Stimulated activated CD8-positive, alpha-beta memory T cell treated with anti-CD3 and anti-CD28 coated beads, Interleukin-7, amount 100 ng/mL, for 4 hours (primary cell): ENCODE measurements at regions not wholly inside any gene's neighbourhood (a gene's known extent, or its start where the extent isn't known, plus 50 kb on each side); places are given as distances from the start of the nearest gene placed in this dataset.

ENCODE experiments used
- DNase-seq, 2 donors: peaks; one replicate each; pipeline ENCODE4 v3.0.0-alpha.2; 2020; ENCODE audit warnings: low read depth in 2 of 2

DNA sequence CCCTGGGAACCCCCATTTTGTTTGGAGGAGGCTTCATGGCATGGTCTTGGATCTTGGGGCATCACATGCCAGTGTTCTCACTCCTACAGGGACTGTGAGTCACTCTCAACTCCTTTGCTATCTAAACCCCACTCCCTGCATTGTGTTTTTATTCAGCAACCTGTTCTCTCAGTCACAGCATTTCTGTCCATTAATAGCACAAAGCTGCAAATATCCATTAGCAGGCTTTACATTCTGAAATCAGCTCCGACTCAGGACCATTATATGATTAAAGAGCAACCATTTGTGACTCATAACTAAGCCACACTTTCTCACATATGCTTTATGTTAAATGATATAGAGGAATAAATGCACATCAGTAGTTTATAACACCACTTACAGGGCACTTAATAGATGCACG lies 462.1 kb upstream of the BRINP1 start:
- DNase-seq, result no peak

DNA sequence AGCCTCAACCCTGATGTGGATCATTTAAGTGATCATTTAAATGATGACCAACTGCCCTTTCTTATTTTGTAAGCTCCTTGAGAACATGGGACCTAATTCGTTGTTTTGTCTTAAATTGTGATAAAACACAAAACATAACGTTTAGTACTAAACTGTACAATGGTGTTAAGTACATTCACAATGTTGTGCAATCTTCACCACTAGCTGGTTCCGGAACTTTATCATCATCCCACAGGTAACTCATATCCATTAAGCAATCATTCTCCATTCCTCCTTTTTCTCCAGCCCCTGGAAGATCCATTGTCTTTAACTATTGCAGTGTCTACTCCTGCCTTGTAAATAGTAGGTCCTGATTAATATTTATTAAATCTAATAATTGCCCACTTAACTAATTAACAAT lies 460.5 kb upstream of the BRINP1 start:
- no peak for DNase-seq

DNA sequence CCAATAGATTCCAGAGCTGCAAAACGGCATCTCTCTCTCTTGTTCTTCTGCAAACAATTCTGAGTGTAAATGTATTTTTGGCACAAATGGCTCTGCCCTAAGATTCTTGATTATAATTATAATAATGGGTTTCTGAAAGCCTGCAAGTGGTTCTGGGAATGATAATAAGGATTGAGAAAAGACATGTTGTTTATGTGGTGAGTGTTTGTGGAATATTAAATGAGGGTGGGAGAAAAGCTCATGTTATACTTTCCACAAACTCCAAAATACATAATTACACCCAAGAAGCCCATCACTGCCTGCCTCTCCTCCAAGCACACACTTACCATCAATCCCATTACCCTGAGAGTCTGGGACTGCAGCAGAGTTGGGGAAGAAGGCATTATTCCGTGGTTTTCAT lies 460.0 kb upstream of the BRINP1 start:
- DNase-seq, result no peak

DNA sequence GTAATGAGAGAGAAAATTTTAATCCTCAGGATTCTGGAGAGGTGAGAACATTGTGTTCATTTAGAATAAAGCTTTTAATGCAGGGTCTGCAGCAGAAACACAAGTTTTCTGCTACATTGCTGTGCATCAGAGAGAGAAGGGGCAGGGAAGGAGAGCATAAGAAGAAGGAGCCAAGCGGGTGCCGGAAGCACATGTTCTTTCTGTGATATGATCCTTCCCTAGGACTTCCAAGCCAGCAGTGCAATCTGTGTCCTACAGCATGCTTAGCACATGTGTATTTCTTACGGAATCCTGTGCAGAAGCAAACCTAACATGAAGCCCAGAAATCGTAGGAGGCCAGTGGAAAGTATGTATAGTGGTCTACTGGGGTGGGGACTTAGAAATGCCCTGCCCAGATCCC lies 458.3 kb upstream of the BRINP1 start:
- DNase-seq, result no peak

DNA sequence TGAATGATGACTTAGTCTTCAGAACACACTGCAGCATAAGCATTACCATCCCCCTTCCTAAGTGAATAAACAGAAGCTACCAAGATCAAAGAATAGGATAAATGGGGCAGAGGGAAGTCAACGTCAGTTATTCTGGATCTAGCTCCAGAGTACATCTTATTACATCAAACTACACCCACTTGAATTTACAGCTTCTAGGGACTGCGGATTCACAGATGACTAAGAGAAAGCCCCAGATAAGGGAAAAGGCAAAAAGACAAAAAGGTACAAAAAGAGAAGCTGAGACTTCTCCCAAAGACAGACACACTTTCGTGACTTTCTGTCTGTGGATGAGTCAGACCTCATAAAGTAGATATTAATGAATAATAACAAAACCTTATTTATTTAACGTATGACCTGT lies 457.9 kb upstream of the BRINP1 start:
- DNase-seq, result no peak

DNA sequence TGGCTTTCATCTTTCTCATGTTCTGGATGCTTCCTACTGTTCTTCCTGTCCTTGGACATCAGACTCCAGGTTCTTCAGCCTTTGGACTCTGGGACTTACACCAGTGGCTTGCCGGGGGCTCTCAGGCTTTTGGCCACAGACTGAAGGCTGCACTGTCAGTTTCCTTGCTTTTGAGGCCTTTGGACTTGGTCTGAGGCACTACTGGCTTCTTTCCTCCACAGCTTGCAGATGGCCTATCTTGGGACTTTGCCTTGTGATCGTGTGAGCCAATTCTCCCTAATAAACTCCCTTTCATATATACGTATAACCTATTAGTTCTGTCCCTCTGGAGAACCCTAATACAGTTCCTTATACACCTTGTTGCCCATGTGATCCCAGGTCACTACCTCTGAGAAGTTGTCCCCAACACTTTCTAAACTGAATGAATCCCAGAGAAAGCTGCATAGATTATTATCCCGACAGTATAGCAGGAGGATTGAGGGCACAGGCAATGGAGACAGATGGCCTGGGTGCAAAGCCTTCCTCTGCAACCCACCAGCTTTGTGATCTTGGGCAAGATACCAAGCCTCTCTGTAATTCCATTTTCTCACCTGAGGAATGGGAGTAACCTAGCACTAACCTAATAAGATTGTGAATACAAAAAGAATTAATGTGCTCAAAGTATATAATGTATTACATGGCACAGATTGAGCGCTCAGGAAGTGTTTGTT lies 449.6 kb upstream of the BRINP1 start:
- no peak for DNase-seq

DNA sequence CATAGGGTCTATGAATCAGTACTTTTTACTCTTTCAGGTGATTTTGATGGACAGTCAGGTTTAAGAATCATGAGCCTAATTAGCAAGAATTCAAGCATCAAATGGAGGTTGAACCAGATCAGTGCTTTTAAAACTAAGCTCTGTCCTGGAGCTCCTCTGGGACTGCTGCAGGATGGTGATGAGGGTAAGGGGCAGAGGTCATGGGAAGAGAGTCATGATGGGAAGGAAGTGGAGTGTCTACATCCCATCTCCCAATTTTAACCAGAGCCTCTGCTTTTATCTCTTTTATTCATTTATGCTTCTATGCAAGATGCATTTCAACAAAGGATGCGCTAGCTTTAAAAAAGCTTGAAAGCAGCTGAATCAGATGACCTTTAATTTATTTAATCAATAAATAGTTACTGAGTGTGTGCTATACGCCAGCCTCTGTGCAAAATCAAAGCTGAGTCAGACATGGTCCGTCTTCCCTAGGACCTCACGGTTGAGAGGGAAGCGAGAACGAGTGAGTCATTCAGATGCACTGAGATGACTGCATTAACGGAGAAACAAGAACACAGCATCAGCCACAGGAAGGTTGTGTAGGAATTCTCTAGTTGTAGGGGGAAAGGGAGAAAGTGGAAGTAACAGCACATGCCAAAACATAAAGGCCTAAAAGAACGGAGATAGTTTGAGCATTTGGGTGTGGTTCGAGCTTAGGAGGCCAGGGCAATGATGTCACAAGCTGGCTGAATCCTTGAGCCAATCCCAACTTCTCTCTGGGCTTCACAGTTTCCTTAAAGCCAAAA lies 441.6 kb upstream of the BRINP1 start:
- no peak for DNase-seq

DNA sequence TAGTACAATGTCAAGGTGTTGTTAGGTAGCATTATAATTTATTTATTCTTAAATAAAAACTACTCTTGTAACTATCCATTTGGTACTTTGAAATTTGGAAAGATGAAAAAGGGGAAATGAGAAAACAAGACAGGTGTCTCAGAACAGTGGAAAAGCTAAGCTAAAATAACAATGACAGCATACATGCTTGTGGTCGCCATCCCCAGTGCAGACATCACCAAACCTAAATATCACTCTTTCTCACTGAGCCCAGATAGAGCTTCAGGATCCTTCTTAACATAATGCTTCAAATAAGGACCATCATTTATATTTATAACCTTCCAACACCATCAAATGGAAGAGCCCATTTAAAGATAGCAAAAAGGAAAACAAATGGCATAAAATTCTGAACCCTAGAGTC lies 434.4 kb upstream of the BRINP1 start:
- no peak for DNase-seq

DNA sequence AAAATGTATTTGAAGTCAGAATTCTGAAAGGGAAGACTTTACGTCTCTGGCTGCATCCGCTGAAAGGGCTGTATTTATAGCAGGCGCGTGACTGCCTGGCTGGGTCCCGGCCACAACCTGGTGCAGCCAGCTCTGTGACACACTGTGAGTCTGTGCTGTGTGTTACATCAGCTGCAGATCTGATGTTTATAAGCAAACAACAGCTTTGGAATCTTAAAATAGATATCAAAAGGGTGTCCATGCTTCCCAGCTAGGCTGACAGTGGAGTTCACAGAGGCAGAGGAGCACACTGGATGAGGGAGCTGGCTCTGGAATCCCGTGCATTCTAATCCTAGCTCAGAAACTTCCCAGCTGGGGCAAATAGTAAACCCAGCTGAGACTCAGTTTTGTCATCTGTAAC lies 433.4 kb upstream of the BRINP1 start:
- DNase-seq, result no peak

DNA sequence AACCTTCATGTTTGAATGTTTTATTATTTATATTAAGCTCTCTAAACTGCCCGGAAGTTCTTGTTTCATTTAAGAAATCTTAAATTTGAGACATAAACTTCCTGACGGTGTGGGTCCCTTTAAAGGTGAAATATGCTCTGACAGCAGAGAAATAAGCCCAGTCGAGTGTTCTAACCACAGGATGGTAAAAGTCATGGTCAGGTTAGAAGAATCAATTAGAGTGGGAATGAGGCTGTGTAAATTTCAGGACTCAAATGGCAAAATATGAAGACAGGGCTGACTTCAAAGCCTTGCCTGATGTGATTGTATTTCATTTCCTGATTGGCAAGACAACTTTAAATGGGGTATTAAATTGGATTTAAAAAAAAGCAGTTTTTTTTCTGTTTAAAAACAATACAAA lies 432.9 kb upstream of the BRINP1 start:
- no peak for DNase-seq

DNA sequence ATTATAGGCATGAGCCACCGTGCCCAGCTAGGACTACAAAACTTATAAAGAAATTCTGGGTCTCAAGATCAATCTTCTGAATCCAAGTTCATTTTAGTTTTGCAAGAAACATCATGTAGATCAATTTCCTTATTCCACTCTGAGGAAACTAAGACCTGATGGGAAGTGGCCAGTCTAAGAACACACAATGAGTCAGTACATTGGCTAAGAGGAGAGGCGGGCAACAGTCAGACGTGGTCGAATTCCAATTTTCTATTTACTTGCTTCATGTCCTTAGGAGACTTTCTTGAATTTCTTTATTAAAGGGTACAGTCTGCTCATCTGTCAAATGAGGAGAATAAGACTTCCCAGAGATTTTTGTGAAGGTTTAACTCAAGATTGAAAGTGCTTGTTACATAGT lies 432.1 kb upstream of the BRINP1 start:
- no peak for DNase-seq

DNA sequence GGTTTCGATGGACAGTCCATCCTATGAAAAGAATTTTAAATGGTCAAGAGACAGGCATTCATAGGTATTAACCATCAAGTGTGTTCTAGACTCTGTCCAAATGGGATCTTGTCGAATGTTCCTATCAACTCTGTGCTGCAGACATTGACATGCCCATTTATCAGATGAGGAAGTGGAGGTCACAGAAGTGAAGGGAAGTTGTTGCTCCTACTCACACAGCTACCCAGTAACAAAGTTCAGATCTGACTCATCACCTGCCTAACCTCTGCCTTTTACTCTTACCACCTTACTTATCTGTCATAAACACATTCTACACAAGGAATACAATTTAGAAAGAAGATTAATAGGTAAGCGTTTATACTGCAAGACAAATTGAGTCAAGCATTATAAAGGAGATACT lies 426.2 kb upstream of the BRINP1 start:
- DNase-seq, result no peak

DNA sequence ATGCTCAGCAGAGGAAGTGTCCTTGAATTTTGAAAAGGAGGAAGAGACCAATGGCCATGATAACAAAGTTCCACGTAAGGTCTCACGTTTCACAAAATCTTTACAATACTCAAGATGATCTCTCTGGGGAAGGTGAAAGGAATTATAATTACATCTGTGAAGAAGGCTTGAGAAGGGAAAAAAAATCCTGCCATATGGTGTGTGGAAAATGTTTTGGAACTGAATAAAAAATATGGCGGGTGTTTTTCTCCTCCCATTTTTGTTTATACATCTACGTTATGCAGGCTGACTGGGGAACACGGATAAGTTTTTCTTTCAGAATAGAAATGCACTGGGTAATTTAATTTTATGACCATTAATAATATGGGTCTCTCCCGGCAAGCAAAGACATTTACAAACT lies 425.6 kb upstream of the BRINP1 start:
- DNase-seq, result no peak

DNA sequence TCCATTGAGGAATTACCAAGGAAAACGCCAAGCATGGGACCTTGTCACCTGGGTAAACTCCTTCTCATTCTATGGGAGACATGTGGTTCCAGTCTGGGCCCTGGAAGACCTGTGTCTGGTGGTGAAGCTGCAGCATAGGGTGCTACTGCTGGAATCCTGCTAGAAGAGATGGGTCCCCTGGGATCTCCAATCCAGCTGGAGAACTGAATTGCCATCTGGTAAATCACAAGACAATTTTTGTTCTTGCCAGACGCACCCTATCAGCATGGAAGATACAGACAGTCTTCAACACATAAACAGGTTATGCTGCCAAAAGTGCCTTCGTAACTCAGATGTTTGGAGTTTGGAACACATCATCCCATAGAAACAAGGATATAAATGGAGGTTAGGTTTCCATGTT lies 424.0 kb upstream of the BRINP1 start:
- DNase-seq, result no peak

DNA sequence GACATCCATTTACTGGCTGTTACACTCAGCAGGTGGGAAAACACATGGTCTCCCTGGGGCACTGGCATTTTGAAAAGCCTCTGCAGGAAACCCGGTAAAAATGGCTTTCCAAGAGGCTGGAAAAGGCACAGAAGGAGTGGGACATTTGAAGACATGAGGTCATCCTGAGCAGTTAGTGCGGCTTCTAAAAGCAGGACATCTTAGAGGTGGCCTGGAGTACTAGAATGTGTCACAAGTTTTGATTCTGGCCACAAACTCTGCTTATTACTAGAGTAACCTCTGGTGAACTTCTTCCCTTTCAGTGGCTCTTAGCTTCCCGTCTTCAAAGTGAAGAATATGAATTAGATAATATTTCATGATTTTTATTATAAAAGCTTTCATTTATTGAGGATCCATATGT lies 423.0 kb upstream of the BRINP1 start:
- DNase-seq, result no peak

DNA sequence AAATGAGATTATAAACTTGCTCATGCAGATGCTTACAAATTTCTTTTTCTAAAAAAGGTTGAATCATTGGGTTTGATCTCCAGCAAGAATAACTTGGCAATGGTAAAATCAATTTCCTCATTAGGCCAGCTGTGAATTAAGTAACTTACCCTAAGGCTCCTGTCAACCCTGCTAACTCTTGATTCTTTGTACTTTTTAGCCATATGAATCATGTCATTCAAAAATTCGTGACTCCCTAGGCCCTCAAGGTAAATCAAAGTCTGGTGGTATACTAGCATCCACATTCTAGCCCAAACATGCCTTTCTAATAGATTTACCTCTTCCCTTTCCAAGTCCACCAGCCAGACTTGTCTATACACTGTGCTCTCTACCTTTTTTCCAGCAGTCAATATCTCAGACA lies 420.8 kb upstream of the BRINP1 start:
- no peak for DNase-seq

DNA sequence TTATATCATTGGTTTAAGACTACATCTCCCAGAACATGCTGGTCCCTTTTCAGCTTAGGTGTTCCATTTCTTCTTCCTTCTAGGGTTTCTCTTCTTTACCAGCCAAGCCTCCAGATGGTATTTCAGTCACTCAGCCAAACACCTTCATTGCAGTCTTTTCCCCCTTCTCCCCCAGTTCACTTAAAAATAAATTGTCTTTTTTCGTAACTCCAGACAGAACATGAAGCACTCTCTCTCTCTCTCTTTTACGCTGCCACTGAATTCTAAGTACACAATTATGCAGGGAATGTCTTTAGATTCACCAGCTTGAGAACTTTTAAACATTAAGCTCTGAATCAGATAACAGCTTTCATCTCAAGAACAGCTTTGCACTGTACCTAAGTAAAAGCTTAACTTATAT lies 419.7 kb upstream of the BRINP1 start:
- DNase-seq, result no peak

DNA sequence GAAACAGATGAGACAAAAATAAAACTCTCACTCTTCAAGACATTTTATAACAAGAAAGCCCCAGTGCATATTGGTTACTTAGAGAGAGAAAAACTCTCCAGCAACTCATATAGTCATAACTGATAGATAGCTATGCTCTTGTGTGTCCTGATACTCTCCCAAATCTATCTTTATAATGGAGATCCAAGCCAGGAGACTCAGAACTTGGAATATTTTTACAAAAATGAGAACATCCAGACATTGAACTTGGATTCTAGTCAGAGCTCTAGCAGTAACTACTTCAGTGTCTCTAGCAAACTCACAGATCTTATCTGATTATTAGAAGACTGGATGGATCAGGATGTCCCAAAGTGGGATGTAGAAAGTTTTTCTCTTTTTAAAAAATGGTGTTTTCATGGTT lies 412.7 kb upstream of the BRINP1 start:
- DNase-seq, result no peak

DNA sequence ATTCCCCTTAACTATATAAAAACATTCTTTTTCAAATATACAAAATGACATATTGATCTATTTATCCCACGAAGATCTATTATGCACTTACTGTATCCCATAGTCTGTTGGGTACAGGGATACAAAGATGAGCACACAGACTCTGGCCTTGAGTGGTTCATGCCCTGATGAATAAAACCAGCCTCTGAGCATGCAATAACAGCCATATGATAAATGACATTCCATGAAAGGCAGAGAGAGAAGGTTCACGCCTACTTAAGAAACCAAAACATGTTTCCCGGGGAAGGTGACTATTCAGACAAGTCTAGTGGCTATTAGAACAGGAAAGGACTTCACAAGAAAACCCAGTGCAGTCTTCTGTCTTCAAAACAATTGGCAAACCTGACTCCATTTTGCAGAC lies 406.2 kb upstream of the BRINP1 start:
- DNase-seq, result no peak

DNA sequence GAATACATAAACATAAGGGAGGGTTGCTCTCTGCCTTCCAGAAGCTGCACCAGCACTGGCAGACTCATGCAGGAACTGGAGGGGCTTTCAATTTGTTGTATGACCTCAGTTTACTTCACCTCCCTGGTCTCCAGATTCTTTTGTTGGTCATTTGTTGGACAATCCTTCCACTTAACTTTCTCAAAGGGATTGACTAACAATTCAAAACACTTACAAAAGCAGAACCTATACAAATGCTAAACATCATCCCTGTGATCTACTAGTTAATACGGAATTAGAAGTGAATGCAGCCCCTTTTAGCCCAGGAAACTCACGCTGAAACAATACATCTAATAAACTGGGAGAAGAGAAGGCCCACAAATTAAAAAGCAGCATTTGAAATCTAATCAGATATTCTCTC lies 404.6 kb upstream of the BRINP1 start:
- no peak for DNase-seq

DNA sequence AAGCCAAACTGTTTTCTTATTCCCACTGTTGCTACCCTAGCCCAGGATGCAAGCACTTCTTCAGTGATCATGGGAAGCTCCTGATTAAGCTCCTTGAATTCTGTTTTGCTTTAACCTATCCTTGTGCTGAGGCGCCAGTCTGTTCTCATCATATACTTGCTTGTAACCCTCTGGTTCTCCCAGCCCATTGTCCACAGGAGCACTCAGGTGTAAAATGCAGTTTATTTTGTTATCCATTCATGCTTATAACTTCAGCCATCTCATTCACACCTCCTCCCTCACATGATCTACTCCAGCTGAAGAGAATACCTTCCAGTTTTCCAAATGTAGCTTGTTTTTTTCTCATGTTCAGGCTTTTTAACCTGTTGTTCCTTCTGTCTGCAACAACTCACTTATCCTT lies 402.1 kb upstream of the BRINP1 start:
- DNase-seq, result no peak

DNA sequence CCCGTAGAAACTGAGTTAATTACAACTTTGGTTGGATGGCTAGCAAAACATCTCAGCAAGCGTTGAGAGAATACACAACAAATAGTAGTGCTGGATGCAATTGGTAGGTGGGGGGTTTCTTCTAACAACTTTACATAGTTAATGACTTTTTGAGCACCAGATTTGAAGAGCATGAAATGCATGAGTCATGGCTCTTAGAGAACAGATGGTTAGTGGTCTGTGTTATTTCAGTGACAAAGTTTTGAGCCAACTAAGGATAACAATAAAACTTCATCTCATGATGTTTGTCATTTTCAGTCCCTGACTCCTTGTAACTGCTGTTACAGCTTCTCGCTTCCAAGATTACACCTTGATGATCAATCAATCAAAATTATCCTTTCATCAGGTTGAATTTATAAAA lies 399.0 kb upstream of the BRINP1 start:
- no peak for DNase-seq

DNA sequence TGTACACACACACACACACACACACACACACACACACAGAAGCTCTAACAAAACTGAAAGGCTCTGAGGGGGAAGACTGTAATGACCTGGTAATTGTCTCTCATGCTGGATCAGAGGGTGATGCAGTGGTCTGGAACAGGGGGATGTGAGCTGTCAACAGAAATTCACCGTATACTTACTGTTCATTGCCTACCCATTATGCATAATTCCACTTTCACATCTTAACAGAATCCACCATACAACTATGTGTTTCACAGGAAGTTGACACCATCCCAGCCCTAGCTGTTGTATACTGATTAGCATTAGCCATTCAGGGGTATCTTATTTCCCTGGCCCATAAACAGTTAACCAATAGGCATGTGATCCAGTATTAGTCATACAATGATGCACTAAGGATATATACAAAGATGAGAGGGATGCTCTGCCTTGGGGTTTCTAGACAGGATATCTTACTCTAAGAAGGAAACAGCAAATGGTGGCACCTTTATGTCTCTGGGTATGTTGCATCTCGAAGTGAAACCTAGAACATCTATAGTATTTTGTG lies 396.5 kb upstream of the BRINP1 start:
- no peak for DNase-seq
